HG03442 (cell line): ENCODE measurements at regions not wholly inside any gene's neighbourhood (a gene's known extent, or its start where the extent isn't known, plus 50 kb on each side); places are given as distances from the start of the nearest gene placed in this dataset.
"Not testable (repeated sequence)": the region's sequence is repeated elsewhere in the genome, so short reads cannot be mapped to it uniquely, and the experiment has no call there.

ENCODE experiments used
- ATAC-seq: cut with Tn5 transposase; IDR thresholded peaks from one replicate; pipeline ENCODE4 v1.9.1; 2021; ENCODE audit warnings: mild to moderate bottlenecking, moderate library complexity; ENCODE audit not compliant: unreplicated experiment

DNA sequence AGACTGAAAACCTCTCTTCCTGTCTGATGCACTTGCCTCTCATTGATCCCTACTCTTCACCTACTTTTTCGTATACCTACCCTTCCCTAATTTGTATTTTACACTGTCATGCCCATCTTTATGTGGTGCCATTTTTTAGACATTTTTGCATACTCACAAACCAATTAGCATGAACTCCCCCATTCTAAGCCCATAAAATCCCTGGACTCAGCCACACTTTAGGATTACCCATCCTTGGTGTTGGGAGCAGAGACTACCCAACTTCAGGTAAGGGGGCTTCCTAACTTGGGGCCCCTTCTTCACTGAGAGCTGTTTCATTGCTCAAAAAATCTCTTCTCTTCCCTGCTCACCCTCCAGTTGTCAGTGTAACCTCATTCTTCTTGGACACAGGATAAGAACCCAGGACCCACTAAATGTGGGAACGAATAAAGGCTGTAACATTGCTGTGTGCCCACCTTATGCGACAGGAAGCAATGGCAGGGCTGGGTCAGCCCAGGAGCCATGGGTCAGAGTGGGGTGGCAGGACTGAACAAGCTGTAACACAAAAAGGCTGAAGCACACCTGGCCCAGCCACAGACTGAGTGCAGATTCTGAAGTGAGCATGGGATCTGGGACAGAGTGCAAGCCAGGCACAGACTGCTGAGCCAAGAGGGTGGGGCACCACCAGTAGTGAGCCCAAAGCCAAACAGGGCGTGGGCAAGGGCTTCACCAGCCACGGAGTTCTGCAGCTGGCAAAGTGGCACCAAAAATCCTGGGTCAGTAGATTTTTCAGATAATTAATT, 789.1 kb upstream of the HS3ST5 start:
- no peak for ATAC-seq

DNA sequence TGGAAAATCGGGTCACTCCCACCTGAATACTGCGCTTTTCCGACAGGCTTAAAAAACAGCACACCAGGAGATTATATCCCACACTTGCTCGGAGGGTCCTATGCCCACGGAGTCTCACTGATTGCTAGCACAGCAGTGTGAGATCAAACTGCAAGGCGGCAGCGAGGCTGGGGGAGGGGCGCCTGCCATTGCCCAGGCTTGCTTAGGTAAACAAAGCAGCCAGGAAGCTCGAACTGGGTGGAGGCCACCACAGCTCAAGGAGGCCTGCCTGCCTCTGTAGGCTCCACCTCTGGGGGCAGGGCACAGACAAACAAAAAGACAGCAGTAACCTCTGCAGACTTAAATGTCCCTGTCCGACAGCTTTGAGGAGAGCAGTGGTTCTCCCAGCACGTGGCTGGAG, 778.7 kb upstream of the HS3ST5 start:
- not testable (repeated sequence) for ATAC-seq

DNA sequence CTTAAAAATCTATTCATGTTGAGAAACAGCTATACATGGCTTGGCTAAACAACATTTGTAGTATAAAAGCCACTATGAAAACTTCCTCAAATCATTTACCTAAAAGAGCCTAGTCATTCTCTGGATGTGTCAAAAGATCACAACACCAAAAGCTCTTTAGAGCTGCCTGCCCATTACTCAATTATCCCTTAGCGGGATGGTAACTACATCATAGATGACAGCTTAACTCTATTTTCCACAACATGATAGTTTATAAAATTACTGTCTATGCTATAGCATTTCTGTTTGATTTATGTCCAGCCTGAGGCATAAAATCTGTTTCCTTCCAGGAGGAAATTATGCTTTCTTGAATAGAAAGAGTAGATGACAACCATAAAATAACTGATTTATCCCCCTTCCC, 777.6 kb upstream of the HS3ST5 start:
- ATAC-seq = no peak

DNA sequence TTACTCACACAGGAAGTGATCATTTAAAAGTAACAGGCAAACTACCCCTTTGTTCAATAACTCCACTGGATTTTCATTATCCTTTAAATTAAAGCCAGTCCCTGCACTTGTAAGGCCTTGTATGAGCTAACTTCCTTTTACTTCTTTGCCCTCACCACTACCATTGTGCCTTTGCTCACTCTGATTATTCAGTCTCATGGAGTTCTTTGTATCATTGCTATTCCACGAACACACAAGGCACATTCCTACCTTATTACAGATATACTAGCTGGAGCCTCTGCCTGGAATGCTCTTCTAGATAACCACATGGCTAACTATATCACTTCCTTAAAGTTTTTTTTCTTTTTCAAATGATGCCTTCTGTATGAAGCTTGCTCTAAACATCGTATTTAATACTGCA, 748.6 kb upstream of the HS3ST5 start:
- no peak for ATAC-seq

- no peak for ATAC-seq
Observed at GRCh38 chr6:115078555-115078954, 735.7 kb upstream of the HS3ST5 start.

- ATAC-seq = no peak
Observed at GRCh38 chr6:115071962-115072361, 729.1 kb upstream of the HS3ST5 start.

GRCh38 chr6:115067690-115068447, 725.0 kb upstream of the HS3ST5 start:
- no peak for ATAC-seq

GRCh38 chr6:115064680-115065079, 721.9 kb upstream of the HS3ST5 start:
- ATAC-seq = no peak

GRCh38 chr6:115060581-115060980, 717.8 kb upstream of the HS3ST5 start:
- ATAC-seq = no peak

DNA sequence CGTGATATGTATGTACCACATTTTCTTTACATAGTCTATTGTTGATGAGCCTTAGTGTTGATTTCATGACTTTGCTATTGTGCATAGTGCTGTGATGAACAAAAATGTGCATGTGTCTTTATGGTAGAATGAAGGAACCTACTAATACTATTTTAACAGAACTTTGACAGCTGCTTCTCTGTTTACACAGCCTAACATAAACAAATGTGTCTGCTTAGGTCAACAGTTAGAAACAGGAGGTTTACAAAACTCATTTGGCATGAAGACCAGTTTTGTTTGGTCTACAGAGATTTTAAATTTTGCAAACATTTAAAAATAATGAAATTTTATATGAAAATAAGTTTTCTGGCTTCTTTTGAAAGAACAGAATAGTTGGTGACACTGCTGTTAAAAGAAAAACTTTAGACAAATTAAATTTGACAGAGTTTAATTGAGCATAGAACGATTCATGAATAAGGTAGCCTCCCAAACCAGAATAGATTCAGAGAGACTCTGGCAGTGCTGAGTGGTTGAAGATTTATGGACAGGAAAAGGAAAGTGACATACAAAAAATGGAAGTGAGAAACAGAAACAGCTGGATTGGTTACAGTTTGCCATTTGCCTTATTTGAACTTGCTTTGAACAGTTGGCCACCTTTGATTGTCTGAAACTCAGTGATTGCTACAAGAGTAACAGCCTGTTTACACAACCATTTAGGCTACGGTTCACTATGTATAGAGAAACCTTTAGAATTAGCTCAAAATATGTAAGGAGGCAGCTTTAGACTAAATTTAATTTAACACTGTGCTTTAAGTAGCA, 715.8 kb upstream of the HS3ST5 start:
- no peak for ATAC-seq

GRCh38 chr6:115055579-115055978, 712.8 kb upstream of the HS3ST5 start:
- ATAC-seq = no peak

DNA sequence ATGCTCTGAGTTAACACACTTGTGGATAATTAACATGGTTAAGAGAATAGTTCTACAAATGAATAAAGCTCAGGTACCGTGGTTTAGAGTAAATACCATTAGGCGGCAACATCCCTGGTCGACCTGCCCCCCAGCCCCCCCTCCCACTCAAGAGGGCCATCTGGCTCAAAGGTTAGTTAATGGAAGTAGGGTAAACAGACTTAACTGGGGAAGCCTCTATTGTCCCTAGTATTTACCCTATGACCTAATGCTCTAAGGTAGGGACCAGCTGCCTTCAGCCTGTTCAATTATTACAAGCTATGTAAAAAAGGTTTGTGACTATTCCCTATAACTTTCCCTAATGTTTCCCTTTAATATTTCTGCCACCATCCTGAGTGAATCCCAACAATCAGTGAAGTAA, 711.4 kb upstream of the HS3ST5 start:
- ATAC-seq = not testable (repeated sequence)

GRCh38 chr6:115053169-115053860, 710.5 kb upstream of the HS3ST5 start:
- no peak for ATAC-seq

- ATAC-seq = no peak
Observed at GRCh38 chr6:115016593-115016992, 673.8 kb upstream of the HS3ST5 start.

DNA sequence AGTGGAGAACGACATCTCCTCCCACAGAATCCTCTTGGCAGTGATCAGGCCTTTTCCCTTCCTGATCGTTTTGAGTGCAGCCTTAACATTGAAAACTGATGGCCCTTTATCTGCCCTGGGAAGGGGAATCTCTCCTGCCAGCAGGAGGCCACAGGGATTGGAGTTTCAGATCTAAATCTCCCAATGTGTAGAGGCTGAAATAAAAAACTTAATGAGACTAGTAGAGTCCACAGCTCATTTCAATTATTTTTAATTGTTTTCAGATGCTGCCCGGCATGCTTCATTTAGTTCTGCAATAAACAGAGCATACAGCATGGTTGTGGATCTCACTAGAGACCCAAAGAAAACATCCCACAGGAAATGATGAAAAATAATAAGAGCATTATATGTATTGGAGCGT, 662.2 kb upstream of the HS3ST5 start:
- no peak for ATAC-seq

DNA sequence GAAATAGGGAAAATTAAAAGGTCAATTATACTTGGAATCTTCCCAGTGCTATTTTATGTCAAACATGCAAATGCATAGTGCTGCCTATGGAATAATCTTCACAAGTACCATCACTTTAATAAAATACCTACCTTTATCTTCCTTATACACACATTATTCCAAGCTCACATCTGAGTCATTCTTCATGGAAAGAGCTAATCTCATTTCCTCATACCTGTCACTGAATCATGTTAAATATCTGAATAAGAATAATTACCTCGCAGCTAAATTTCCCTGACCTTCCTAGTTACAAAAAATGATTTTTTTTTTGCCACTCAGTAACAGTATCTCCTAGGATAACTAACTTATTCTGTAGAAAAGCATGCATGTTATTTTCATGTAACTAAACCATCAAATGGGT, 661.4 kb upstream of the HS3ST5 start:
- no peak for ATAC-seq

GRCh38 chr6:115001731-115002350, 659.0 kb upstream of the HS3ST5 start:
- ATAC-seq = no peak

- ATAC-seq = no peak
Observed at GRCh38 chr6:115000736-115001135, 657.9 kb upstream of the HS3ST5 start.

GRCh38 chr6:114998492-114998891, 655.7 kb upstream of the HS3ST5 start:
- ATAC-seq = no peak

- peak; percentile 81 for ATAC-seq
Observed at GRCh38 chr6:114997813-114998292, 655.0 kb upstream of the HS3ST5 start.
